HK-2 (cell line): ENCODE measurements at regions not wholly inside any gene's neighbourhood (a gene's known extent, or its start where the extent isn't known, plus 50 kb on each side); places are given as distances from the start of the nearest gene placed in this dataset.
"Not testable (repeated sequence)": the region's sequence is repeated elsewhere in the genome, so short reads cannot be mapped to it uniquely, and the experiment has no call there.

Experiments used
- DNase-seq: peaks from one replicate; pipeline ENCODE4 v3.0.0-alpha.2; 2018; ENCODE audit not compliant: unreplicated experiment

DNA sequence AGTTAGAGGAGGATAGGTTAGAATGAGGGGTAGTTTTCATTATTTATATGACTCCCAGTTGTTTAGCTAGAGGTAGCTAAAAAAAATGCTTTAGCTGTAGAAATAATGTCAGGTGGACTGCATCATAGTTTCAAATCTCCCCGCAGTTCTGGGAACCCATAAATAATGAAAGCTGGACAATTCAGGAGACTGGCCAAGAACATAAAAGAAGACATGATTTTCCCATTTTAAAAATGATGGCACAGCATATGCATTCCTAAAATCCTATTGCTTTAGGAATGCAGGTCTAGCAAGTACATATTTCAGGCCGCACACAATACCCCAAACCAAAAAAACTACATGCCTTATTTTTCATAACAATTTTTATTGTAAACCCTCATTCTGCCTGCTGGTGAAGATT, 143.3 kb downstream of the CTH start:
- DNase-seq, result no peak

DNA sequence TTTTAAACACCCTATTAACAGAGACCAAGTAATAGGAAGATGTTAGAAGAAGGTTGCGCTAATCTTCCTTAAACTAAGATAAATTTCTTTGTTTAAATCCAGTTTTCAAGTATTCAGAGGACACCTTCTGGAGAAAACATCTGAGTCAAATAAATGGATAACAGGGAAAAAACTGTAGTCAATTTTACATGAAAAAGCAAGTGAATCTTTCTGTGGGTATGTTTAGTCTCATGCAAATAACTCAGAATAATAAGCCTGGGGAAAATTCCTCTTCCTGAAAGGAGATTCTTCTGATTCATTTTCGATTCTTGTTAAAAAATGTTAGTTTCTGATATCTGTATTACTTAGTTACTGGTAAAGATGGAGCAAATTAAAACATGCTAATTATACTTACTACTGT, 145.5 kb downstream of the CTH start:
- no peak for DNase-seq

DNA sequence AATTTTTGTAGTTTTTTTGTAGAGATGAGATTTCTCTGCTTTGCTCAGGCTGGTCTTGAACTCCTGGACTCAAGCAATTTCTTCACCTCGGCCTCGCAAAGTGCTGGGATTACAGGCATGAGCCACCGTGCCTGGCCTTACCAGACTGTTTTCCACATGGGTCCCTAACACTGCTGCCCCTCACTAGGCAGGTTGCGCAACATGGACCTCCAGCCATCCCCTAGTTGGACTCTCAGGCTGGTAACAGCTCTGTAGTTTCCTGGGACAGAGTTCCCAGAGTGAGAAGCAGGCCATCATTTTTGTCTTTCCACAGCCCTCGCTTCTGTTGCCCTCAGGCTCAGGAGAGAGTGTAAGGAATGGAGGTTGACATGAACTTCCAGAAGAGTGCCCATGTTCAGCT, 156.1 kb downstream of the CTH start:
- no peak for DNase-seq

DNA sequence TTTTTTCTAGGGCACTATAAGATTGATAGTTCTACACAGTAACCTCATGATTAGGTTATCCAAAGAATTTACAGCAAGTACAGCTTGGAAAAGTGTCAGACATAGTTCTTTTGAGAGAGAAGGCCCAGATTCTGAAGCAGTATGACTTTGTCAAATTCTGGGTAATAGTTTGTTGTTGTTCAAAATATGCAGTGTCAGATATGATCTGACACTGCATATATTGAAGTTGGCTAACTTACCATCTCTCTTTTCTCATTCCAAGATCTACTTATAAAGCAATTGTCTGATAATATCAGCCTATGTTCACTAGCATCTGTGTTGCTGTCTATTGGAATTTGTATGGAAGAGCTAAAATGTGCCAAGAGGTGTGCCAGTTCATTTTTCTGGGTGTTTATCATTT, 160.1 kb downstream of the CTH start:
- no peak for DNase-seq

DNA sequence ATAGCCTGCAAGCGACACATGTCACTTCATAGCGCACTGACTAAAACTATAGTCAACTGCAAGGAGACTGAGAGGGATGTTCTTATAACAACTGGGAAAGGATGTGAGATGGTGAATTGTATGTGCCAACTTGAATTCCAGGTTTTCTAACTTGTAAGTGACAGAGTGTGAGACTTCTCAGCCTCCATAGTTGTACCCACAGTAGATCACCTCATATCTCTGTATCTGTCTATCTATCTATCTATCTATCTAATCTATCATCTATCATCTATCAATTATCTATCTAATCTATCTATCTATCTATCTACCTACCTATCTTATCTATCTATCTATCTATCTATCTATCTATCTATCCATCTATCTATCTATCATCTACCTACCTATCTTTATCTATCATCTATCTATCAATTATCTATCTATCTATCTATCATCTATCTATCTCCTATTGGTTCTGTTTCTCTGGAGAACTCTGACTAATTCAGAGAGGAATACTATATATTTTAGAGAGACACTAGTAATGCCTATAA, 162.3 kb downstream of the CTH start:
- DNase-seq, result no peak

- no peak for DNase-seq
Measured at GRCh38 chr1:70581661-70582060, 170.6 kb downstream of the CTH start.

DNA sequence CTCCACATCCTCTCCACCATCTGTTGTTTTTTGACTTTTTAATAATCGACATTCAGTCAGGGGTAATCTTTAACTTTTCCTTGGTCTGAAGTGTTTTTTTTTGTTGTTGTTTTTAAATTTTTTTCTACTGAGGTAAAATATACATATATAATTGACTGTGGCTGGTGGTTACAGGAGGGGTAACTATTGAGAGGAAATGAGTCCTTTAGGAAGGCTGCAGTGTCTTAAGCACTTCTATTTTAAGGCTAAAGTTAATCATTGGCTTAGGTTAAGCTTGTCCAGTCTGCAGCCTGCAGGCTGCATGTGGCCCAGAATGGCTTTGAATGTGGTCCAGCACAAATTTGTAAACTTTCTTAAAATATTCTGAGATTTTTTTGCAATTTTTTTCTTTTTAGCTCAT, 172.5 kb downstream of the CTH start:
- no peak for DNase-seq

GRCh38 chr1:70586046-70586445, 175.0 kb downstream of the CTH start:
- no peak for DNase-seq

DNA sequence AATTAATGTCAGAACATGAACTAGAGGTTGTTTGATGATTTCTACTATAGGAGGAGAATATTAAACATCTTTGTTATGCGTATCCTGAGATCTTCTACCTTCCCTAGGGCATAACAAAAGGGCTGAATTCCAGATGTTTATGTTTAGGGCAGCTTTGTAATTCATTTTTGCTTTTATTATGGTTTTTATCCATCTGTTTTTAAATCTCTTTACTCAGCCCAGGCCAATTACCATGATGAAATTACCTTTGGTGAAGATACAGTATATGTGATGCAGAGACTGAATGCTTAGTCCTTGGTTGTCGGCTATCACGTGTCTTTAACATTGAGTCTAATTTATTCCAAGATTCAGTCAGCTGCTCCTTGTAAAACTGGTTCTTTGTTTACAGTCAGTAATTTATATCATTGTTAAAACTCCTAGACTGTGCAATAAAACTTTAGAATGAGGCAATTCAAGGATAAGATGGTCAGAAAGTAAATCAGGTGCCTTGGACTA, 176.9 kb downstream of the CTH start:
- no peak for DNase-seq

- DNase-seq, result not testable (repeated sequence)
Measured at GRCh38 chr1:70593551-70593950, 182.5 kb downstream of the CTH start.

GRCh38 chr1:70608815-70609214, 197.7 kb downstream of the CTH start:
- no peak for DNase-seq

GRCh38 chr1:70610164-70610563, 199.1 kb downstream of the CTH start:
- not testable (repeated sequence) for DNase-seq

GRCh38 chr1:70616946-70617345, 205.9 kb downstream of the CTH start:
- DNase-seq, result no peak

DNA sequence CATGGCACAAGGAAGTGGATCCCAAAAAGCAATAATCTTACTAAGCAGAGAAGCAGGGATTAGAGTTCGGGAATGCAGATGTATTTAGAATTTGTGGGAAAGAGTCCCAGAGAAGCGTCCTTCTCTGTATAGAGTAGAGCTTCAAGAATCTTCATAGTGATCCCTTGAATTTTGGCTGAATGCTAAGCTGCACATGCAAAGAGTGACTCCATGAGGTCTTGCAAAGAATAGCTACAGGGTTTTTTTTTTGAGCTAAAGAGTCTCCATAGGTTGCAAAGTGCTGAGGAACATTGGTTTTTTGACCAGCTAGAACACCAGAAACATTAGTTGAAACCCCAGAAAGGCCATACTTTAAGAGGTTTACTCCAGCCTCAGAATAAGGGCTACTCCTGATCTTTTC, 206.7 kb downstream of the CTH start:
- DNase-seq, result no peak

GRCh38 chr1:70627910-70628309, 216.8 kb downstream of the CTH start:
- DNase-seq, result no peak

- no peak for DNase-seq
Measured at GRCh38 chr1:70628973-70629372, 217.9 kb downstream of the CTH start.

GRCh38 chr1:70633004-70633403, 221.9 kb downstream of the CTH start:
- no peak for DNase-seq

DNA sequence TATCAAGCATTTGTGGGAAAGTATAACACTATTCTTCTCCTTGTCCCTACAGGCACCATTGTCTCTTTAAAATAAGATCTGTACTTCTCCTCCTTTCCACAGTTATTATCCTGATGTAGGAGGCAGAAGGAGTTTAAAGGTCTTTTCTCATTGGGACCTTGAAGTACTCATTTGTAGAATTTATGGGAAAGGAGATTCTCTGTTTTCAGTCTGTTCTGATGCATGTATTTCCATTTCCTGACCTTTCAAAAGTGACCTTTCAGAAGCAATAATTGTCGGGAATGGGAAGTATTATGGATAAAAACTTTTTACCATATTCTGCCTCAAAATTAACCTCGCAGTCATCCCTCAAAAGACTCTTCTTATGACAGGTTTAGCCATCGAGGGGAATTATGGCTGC, 224.8 kb downstream of the CTH start:
- no peak for DNase-seq

DNA sequence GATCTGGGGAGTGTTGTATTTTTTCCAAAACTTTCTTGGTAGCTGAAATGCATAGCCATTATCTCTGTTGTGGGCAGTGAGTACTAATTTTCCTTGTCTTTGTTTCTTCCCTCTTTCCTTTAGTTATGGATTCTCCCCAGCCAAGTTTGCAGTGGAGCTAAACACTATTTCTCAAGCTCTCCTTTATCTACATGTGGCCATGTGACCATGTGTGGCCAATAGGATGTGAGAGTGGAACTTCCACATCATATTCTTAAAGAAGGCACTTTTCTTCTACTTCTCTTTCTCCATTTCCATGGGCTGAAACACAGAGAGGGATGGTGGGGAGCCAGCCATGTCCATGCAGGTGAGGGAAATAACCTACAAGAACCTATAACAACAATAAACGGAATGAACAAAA, 230.8 kb downstream of the CTH start:
- no peak for DNase-seq

DNA sequence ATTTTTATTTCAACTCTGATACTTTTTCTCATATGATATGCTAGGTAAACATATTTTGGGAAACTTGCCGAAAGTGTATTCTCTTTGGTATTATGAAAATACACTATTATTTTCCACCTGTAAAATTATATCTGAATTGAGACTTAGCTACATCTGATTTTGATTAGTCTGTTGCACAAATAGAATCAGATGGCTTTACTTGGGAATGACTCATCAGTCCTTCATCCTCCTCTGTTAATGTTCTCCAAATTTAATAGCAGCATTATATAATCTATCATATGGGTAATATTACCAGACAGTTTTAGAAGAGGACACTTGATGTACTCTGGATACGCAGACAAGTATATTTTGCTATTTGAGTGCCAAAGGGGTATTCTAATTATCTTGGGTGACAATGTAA, 245.3 kb downstream of the CTH start:
- DNase-seq, result no peak

DNA sequence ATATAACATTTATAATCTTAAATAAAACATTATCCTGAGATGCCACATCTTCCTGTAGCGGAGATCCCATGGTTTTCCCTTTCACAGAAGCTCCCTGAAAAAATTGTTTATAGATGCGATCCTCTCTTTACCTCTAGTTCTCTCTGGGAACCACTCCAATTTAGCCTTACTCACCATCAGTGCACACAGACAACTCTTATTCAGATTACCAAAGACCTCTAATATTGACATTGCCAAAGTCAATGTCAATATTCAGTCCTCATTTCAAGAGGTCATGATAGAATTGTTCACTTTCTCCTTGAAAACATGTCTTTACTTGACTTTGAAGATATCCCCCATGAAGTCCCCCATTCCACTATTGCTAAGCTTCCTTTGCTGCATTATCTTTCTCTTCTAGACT, 248.8 kb downstream of the CTH start:
- DNase-seq, result no peak

DNA sequence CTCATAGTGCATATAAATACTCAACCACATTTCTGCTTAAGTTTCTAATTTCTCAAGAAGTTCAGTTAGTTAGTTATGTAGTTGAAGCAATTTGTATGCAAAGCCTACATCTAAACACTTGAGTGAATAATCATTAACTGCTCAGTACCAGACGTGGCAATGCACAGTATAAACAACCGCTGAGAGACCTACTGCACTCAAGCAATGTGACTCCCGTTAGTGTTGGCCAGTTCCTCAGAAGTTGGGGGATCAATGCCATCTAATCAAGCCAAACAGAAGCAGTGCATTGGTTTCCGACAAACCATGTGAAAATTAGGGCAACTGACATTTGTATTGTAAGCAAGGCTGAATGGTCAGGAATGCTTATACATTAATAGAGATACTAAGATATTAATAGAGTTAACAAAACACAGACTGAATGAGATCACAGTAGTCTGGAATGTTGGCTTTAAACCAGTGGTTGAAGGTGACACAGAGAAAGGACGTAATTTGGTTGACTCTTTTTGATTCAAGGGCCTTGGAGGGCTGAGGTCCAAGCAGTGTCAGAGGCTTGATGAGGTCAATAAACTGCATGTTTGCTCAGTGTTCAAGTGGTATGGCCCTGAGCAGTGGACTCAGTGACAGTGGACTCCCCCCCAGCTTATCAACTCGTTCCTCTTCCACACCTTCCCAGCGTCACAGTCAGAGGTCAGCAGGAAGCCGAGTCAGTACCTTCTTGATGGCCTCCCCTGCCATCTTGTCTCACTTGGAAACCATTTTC, 255.5 kb downstream of the CTH start:
- DNase-seq, result no peak

- DNase-seq, result no peak
Measured at GRCh38 chr1:70667494-70668170, 256.6 kb downstream of the CTH start.
